ENCODE measurements at regions not wholly inside any gene's neighbourhood (a gene's known extent, or its start where the extent isn't known, plus 50 kb on each side); places are given as distances from the start of the nearest gene placed in this dataset.

- H3K4me3 ChIP-seq (ENCODE audit: insufficient read depth in 1 of 2, low read depth in 1 of 2, low read length in 2 of 2) = no peak overlapping the region
- DNase-seq = peak; percentile 73
- no peak overlapping the region for H2AFZ ChIP-seq (ENCODE audit: low read depth, low read length)
- no peak overlapping the region for H3K4me2 ChIP-seq (ENCODE audit: low read length, poor library complexity, severe bottlenecking)
- H3K27me3 ChIP-seq (ENCODE audit: control insufficient read depth in 1 of 2, insufficient read depth in 1 of 2, low read length in 2 of 2) = no peaks in the 10 kb centered on the region
- no peak overlapping the region for H3K18ac ChIP-seq (ENCODE audit: low read depth in 1 of 2, low read length in 2 of 2)
- no peak overlapping the region for H3K14ac ChIP-seq (ENCODE audit: low read length in 2 of 2)
- H2BK120ac ChIP-seq (ENCODE audit: low read depth, low read length) = no peak overlapping the region
- no peak overlapping the region for H3K4ac ChIP-seq (ENCODE audit: low read depth in 1 of 2, low read length in 2 of 2)
- H2BK12ac ChIP-seq (ENCODE audit: low read length in 2 of 2) = no peak overlapping the region
- no peak overlapping the region for H4K91ac ChIP-seq (ENCODE audit: low read length)
- WGBS = 40% methylated on average over 1 of the region's 2 CpGs
- no peak overlapping the region for H2BK5ac ChIP-seq (ENCODE audit: low read depth, low read length, poor library complexity, severe bottlenecking)
- no peaks in the 10 kb centered on the region for H3K9me3 ChIP-seq (ENCODE audit: control insufficient read depth, low read length)
- H3K36me3 ChIP-seq (ENCODE audit: control insufficient read depth in 1 of 2, insufficient read depth in 2 of 2, low read depth in 1 of 2, low read length in 2 of 2) = no peaks in the 10 kb centered on the region
- H2AK5ac ChIP-seq (ENCODE audit: low read length, severe bottlenecking) = no peak overlapping the region
- H3K79me1 ChIP-seq (replicated peaks; ENCODE audit: low read length, poor library complexity, severe bottlenecking) = no peaks in the 10 kb centered on the region
- no peak overlapping the region for H3K23ac ChIP-seq (ENCODE audit: low read length in 2 of 2)
- H3K4me1 ChIP-seq (ENCODE audit: control insufficient read depth, insufficient read depth, low read depth, low read length) = no peaks in the 10 kb centered on the region
- peak overlapping the region; percentile 34 for H3K9ac ChIP-seq (ENCODE audit: low read length)
- H3K27ac ChIP-seq (ENCODE audit: low read length, poor library complexity, severe bottlenecking) = peak overlapping the region; percentile 46
- no peak overlapping the region for H2BK15ac ChIP-seq (ENCODE audit: low read depth, poor library complexity, severe bottlenecking)
- no peak overlapping the region for H4K8ac ChIP-seq (ENCODE audit: low read length)
Observed at GRCh38 chr3:30227571-30228301, 378.7 kb upstream of the TGFBR2 start.

- no peak for DNase-seq
- Histone ChIP-seq H4K91ac (ENCODE audit: low read length) (no peak overlapping the region), H3K79me1 (replicated peaks; ENCODE audit: low read length, poor library complexity, severe bottlenecking) (no peaks in the 10 kb centered on the region), H3K9ac (ENCODE audit: low read length) (peak overlapping the region; percentile 34), H3K4ac (ENCODE audit: low read depth in 1 of 2, low read length in 2 of 2) (no peak overlapping the region), H3K4me2 (ENCODE audit: low read length, poor library complexity, severe bottlenecking) (no peak overlapping the region), H3K18ac (ENCODE audit: low read depth in 1 of 2, low read length in 2 of 2) (peak overlapping the region; percentile 28 to 57), H2BK15ac (ENCODE audit: low read depth, poor library complexity, severe bottlenecking) (no peak overlapping the region), H2BK12ac (ENCODE audit: low read length in 2 of 2) (peak overlapping the region in 1 of 2 experiments; percentile 63), H3K9me3 (ENCODE audit: control insufficient read depth, low read length) (no peaks in the 10 kb centered on the region), H3K27me3 (ENCODE audit: control insufficient read depth in 1 of 2, insufficient read depth in 1 of 2, low read length in 2 of 2) (no peaks in the 10 kb centered on the region), H3K4me3 (ENCODE audit: insufficient read depth in 1 of 2, low read depth in 1 of 2, low read length in 2 of 2) (no peak overlapping the region), H3K23ac (ENCODE audit: low read length in 2 of 2) (no peak overlapping the region), H2AFZ (ENCODE audit: low read depth, low read length) (no peak overlapping the region), H3K36me3 (ENCODE audit: control insufficient read depth in 1 of 2, insufficient read depth in 2 of 2, low read depth in 1 of 2, low read length in 2 of 2) (no peaks in the 10 kb centered on the region), H3K14ac (ENCODE audit: low read length in 2 of 2) (no peak overlapping the region), H3K27ac (ENCODE audit: low read length, poor library complexity, severe bottlenecking) (peak overlapping the region; percentile 56), H2BK5ac (ENCODE audit: low read depth, low read length, poor library complexity, severe bottlenecking) (peak overlapping the region; percentile 14), H2AK5ac (ENCODE audit: low read length, severe bottlenecking) (peak overlapping the region; percentile 63), H3K4me1 (ENCODE audit: control insufficient read depth, insufficient read depth, low read depth, low read length) (no peaks in the 10 kb centered on the region), H4K8ac (ENCODE audit: low read length) (no peak overlapping the region), H2BK120ac (ENCODE audit: low read depth, low read length) (peak overlapping the region; percentile 57)
- 100% methylated on average over 1 of the region's 2 CpGs for WGBS
Observed at GRCh38 chr3:30228302-30228631, 378.1 kb upstream of the TGFBR2 start.

DNA sequence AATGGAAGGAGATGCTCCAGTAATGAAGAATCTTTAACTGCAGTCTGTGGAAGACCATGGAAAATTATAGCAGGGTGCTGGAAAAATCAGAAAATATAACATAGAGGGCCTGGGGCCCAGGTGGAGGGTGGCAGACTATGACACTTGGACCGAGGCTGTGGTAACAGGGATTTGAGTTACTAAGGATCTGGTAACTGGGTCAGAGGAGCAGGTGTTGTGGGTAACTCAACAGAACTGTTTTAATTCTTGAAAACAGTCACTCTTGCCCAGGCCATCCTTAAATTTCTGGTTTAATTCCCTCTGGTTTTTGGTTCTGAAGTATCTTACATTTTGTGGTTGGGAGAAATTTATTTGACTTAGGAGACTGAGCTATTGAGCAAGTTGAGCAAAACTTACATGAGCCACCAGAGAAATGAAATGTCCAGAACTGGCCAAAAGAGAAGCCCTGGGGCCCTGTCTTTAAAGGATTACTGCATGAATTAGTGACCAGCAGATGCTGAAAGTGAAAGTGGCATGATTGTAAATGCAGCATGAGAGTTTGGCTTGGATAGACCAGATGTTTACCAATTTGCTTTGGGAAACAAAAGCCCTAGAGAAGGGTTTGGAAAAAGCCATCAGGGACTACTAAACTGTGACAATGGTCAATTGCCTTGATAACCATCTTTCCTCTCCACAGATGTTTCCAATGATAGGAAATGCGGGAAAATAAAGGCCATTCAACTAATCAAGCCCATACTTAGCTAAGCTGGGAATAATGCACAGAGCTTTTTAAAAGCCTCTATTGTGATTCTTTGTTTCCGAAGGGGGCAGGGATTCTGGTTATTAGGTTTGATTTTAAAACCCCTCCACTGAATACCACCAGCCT lies 374.9 kb upstream of the TGFBR2 start:
- no peak overlapping the region for H2BK15ac ChIP-seq (ENCODE audit: low read depth, poor library complexity, severe bottlenecking)
- no peaks in the 10 kb centered on the region for H3K9me3 ChIP-seq (ENCODE audit: control insufficient read depth, low read length)
- no peak overlapping the region for H3K27ac ChIP-seq (ENCODE audit: low read length, poor library complexity, severe bottlenecking)
- no peak overlapping the region for H2AFZ ChIP-seq (ENCODE audit: low read depth, low read length)
- no peak overlapping the region for H2BK12ac ChIP-seq (ENCODE audit: low read length in 2 of 2)
- H3K4me2 ChIP-seq (ENCODE audit: low read length, poor library complexity, severe bottlenecking) = no peak overlapping the region
- peak overlapping the region in 1 of 2 experiments; percentile 83 for H3K18ac ChIP-seq (ENCODE audit: low read depth in 1 of 2, low read length in 2 of 2)
- no peaks in the 10 kb centered on the region for H3K36me3 ChIP-seq (ENCODE audit: control insufficient read depth in 1 of 2, insufficient read depth in 2 of 2, low read depth in 1 of 2, low read length in 2 of 2)
- H3K4ac ChIP-seq (ENCODE audit: low read depth in 1 of 2, low read length in 2 of 2) = peak overlapping the region in 1 of 2 experiments; percentile 73
- no peak overlapping the region for H2AK5ac ChIP-seq (ENCODE audit: low read length, severe bottlenecking)
- no peaks in the 10 kb centered on the region for H3K27me3 ChIP-seq (ENCODE audit: control insufficient read depth in 1 of 2, insufficient read depth in 1 of 2, low read length in 2 of 2)
- H3K79me1 ChIP-seq (replicated peaks; ENCODE audit: low read length, poor library complexity, severe bottlenecking) = no peaks in the 10 kb centered on the region
- no peak overlapping the region for H2BK5ac ChIP-seq (ENCODE audit: low read depth, low read length, poor library complexity, severe bottlenecking)
- H3K4me1 ChIP-seq (ENCODE audit: control insufficient read depth, insufficient read depth, low read depth, low read length) = no peaks in the 10 kb centered on the region
- DNase-seq = peak; percentile 76
- H3K9ac ChIP-seq (ENCODE audit: low read length) = peak overlapping the region; percentile 71
- peak overlapping the region in 1 of 2 experiments; percentile 50 for H3K4me3 ChIP-seq (ENCODE audit: insufficient read depth in 1 of 2, low read depth in 1 of 2, low read length in 2 of 2)
- H3K23ac ChIP-seq (ENCODE audit: low read length in 2 of 2) = no peak overlapping the region
- H4K91ac ChIP-seq (ENCODE audit: low read length) = peak overlapping the region; percentile 61
- no peak overlapping the region for H3K14ac ChIP-seq (ENCODE audit: low read length in 2 of 2)
- H4K8ac ChIP-seq (ENCODE audit: low read length) = no peak overlapping the region
- 94% methylated on average over 1 of the region's 3 CpGs for WGBS
- H2BK120ac ChIP-seq (ENCODE audit: low read depth, low read length) = peak overlapping the region; percentile 99

- Histone ChIP-seq H2BK5ac (ENCODE audit: low read depth, low read length, poor library complexity, severe bottlenecking) (no peak overlapping the region), H3K4ac (ENCODE audit: low read depth in 1 of 2, low read length in 2 of 2) (peak overlapping the region in 1 of 2 experiments; percentile 58), H3K9me3 (ENCODE audit: control insufficient read depth, low read length) (no peaks in the 10 kb centered on the region), H4K91ac (ENCODE audit: low read length) (no peak overlapping the region), H2AFZ (ENCODE audit: low read depth, low read length) (no peak overlapping the region), H3K18ac (ENCODE audit: low read depth in 1 of 2, low read length in 2 of 2) (peak overlapping the region; percentile 7 to 19), H2AK5ac (ENCODE audit: low read length, severe bottlenecking) (no peak overlapping the region), H3K36me3 (ENCODE audit: control insufficient read depth in 1 of 2, insufficient read depth in 2 of 2, low read depth in 1 of 2, low read length in 2 of 2) (no peaks in the 10 kb centered on the region), H2BK15ac (ENCODE audit: low read depth, poor library complexity, severe bottlenecking) (no peak overlapping the region), H3K4me3 (ENCODE audit: insufficient read depth in 1 of 2, low read depth in 1 of 2, low read length in 2 of 2) (peak overlapping the region in 1 of 2 experiments; percentile 50), H2BK12ac (ENCODE audit: low read length in 2 of 2) (no peak overlapping the region), H2BK120ac (ENCODE audit: low read depth, low read length) (no peak overlapping the region), H3K4me2 (ENCODE audit: low read length, poor library complexity, severe bottlenecking) (no peak overlapping the region), H3K27ac (ENCODE audit: low read length, poor library complexity, severe bottlenecking) (no peak overlapping the region), H3K27me3 (ENCODE audit: control insufficient read depth in 1 of 2, insufficient read depth in 1 of 2, low read length in 2 of 2) (no peaks in the 10 kb centered on the region), H3K79me1 (replicated peaks; ENCODE audit: low read length, poor library complexity, severe bottlenecking) (no peaks in the 10 kb centered on the region), H3K4me1 (ENCODE audit: control insufficient read depth, insufficient read depth, low read depth, low read length) (no peaks in the 10 kb centered on the region), H3K14ac (ENCODE audit: low read length in 2 of 2) (no peak overlapping the region), H3K23ac (ENCODE audit: low read length in 2 of 2) (no peak overlapping the region), H3K9ac (ENCODE audit: low read length) (peak overlapping the region; percentile 71), H4K8ac (ENCODE audit: low read length) (no peak overlapping the region)
- peak; percentile 89 for DNase-seq
- WGBS = 61% methylated on average over 4 of the region's 5 CpGs
Observed at GRCh38 chr3:30232142-30232541, 374.3 kb upstream of the TGFBR2 start.
